SK-N-SH (cell line): ENCODE measurements at regions not wholly inside any gene's neighbourhood (a gene's known extent, or its start where the extent isn't known, plus 50 kb on each side); places are given as distances from the start of the nearest gene placed in this dataset.

Experiments
- CTCF ChIA-PET: fragments of 300-600, 350-600 bp; formaldehyde crosslinking; extraction: SDS; loops from one replicate; lab custom pipeline; 2021; lab: Yijun Ruan, JAX
- POLR2A ChIA-PET: fragments of 350-600 bp; sonication (Branson Sonifier 250); formaldehyde crosslinking; extraction: SDS; loops from one replicate; lab custom pipeline; 2020; ENCODE audit warnings: antibody characterized with exemption, inconsistent platforms; lab: Yijun Ruan, JAX
- DNase-seq: peaks from one replicate; pipeline ENCODE4 v3.0.0; 2012
- H2AFZ ChIP-seq: fragments of 200-600 bp; sonication (generic); 2 replicates; pipeline ENCODE4 v1.8.1; 2016; ENCODE audit warnings: antibody characterized with exemption, mild to moderate bottlenecking, low read depth
- H3F3A ChIP-seq: fragments of 200-600 bp; sonication (generic); replicated peaks from 2 replicates; pipeline ENCODE3; 2016; ENCODE audit warnings: antibody characterized with exemption, mild to moderate bottlenecking; ENCODE audit not compliant: insufficient read depth
- H3K27ac ChIP-seq, 2 experiments: fragments of 200-500 bp in 1 of 2; fragments of 200-600 bp in 1 of 2; sonication (Bioruptor generic) in 1 of 2; sonication (generic), shearing (Covaris generic) in 1 of 2; 2 replicates each; pipeline versions ENCODE4 v1.5.1 to v1.6.1; 2014 to 2016; ENCODE audit warnings: low read depth in 2 of 2, inconsistent platforms in 1 of 2, low read length in 1 of 2, mild to moderate bottlenecking in 1 of 2, mixed read lengths in 1 of 2
- H3K27me3 ChIP-seq: fragments of 200-600 bp; sonication (generic), shearing (Covaris generic); 2 replicates; pipeline ENCODE4 v1.6.1; 2016; ENCODE audit warnings: mixed run types; ENCODE audit not compliant: insufficient read depth
- H3K36me3 ChIP-seq, 2 experiments: fragments of 200-500 bp in 1 of 2; fragments of 200-600 bp in 1 of 2; sonication (Bioruptor generic) in 1 of 2; sonication (generic) in 1 of 2; replicated peaks in 1 of 2; 2 replicates each; pipeline versions ENCODE3 to v1.5.1; 2014 to 2016; ENCODE audit warnings: low read length in 1 of 2, mild to moderate bottlenecking in 1 of 2; ENCODE audit not compliant: insufficient read depth in 2 of 2, control insufficient read depth in 1 of 2
- H3K4me1 ChIP-seq, 2 experiments: fragments of 200-500 bp in 1 of 2; fragments of 200-600 bp in 1 of 2; sonication (Bioruptor generic) in 1 of 2; sonication (generic), shearing (Covaris generic) in 1 of 2; 2 replicates each; pipeline versions ENCODE4 v1.5.1 to v1.6.1; 2014 to 2016; ENCODE audit warnings: low read depth in 1 of 2, low read length in 1 of 2, mixed run types in 1 of 2; ENCODE audit not compliant: insufficient read depth in 2 of 2, control insufficient read depth in 1 of 2
- H3K4me2 ChIP-seq: fragments of 200-600 bp; sonication (generic), shearing (Covaris generic); 2 replicates; pipeline ENCODE4 v1.6.1; 2017; ENCODE audit warnings: mixed run types
- H3K4me3 ChIP-seq, 2 experiments: fragments of 200-500 bp in 1 of 2; fragments of 200-600 bp in 1 of 2; sonication (Bioruptor generic) in 1 of 2; sonication (generic), shearing (Covaris generic) in 1 of 2; 2 replicates each; pipeline versions ENCODE4 v1.5.1 to v1.8.1; 2014 to 2016; ENCODE audit warnings: low read depth in 2 of 2, inconsistent platforms in 1 of 2, low read length in 1 of 2, mild to moderate bottlenecking in 1 of 2, mixed read lengths in 1 of 2, moderate library complexity in 1 of 2
- H3K79me2 ChIP-seq: fragments of 200-600 bp; sonication (generic); 2 replicates; pipeline ENCODE4 v1.8.1; 2017; ENCODE audit warnings: mild to moderate bottlenecking; ENCODE audit not compliant: insufficient read depth
- H3K9ac ChIP-seq: fragments of 200-600 bp; sonication (generic); 2 replicates; pipeline ENCODE4 v1.6.1; 2017; ENCODE audit warnings: mixed run types
- H3K9me2 ChIP-seq: fragments of 200-600 bp; sonication (generic); 2 replicates; pipeline ENCODE4 v1.6.1; 2017; ENCODE audit warnings: mixed run types
- H3K9me3 ChIP-seq: fragments of 200-600 bp; sonication (generic); 2 replicates; pipeline ENCODE4 v1.6.1; 2017; ENCODE audit warnings: mixed run types, mild to moderate bottlenecking, moderate library complexity
- H4K20me1 ChIP-seq: fragments of 200-600 bp; sonication (generic); 2 replicates; pipeline ENCODE4 v1.6.1; 2017; ENCODE audit warnings: mild to moderate bottlenecking, mixed run types; ENCODE audit not compliant: insufficient read depth
- CHD2 ChIP-seq: fragments of 150-350 bp; IDR thresholded peaks from 2 replicates; pipeline ENCODE4 v1.6.1; 2018; ENCODE audit warnings: low read length; ENCODE audit not compliant: partially characterized antibody
- ELF1 ChIP-seq: IDR thresholded peaks from 2 replicates; pipeline ENCODE4 v1.4.0; 2012
- EP300 ChIP-seq, 2 experiments: IDR thresholded peaks; 2 replicates each; pipeline versions ENCODE4 v1.4.0 to v1.6.1; 2012; ENCODE audit warnings: borderline replicate concordance in 1 of 2, low read depth in 1 of 2, low read length in 1 of 2
- FOXJ3 ChIP-seq: sonication (generic); formaldehyde crosslinking; IDR thresholded peaks from 2 replicates; pipeline ENCODE4 v1.5.1; 2020; ENCODE audit warnings: mild to moderate bottlenecking, missing genetic modification reagents
- FOXM1 ChIP-seq: IDR thresholded peaks from 2 replicates; pipeline ENCODE4 v1.4.0; 2012; ENCODE audit warnings: low read depth, mild to moderate bottlenecking
- IRF3 ChIP-seq: fragments of 150-350 bp; IDR thresholded peaks from 2 replicates; pipeline ENCODE4 v1.6.1; 2016; ENCODE audit warnings: mild to moderate bottlenecking, low read depth, low read length
- JUND ChIP-seq: IDR thresholded peaks from 2 replicates; pipeline ENCODE4 v1.4.0; 2012
- MAX ChIP-seq: IDR thresholded peaks from 2 replicates; pipeline ENCODE4 v1.4.0; 2012; ENCODE audit warnings: low read depth
- NFIC ChIP-seq: IDR thresholded peaks from 2 replicates; pipeline ENCODE4 v1.4.0; 2012; ENCODE audit warnings: borderline replicate concordance
- NRF1 ChIP-seq: IDR thresholded peaks from 2 replicates; pipeline ENCODE4 v1.6.1; 2012; ENCODE audit warnings: low read depth, mild to moderate bottlenecking, low read length
- SMC3 ChIP-seq: IDR thresholded peaks from 2 replicates; pipeline ENCODE4 v1.6.1; 2012; ENCODE audit warnings: low read depth, low read length, improper control_type of control experiment
- TAF1 ChIP-seq: IDR thresholded peaks from 2 replicates; pipeline ENCODE4 v1.6.1; 2012; ENCODE audit warnings: low read depth, mild to moderate bottlenecking, low read length, moderate library complexity, borderline replicate concordance
- USF1 ChIP-seq: IDR thresholded peaks from 2 replicates; pipeline ENCODE4 v1.4.0; 2012; ENCODE audit warnings: low read depth, borderline replicate concordance
- USF2 ChIP-seq: fragments of 150-350 bp; IDR thresholded peaks from 2 replicates; pipeline ENCODE4 v1.6.1; 2017; ENCODE audit warnings: antibody characterized with exemption, low read length, low read depth, borderline replicate concordance
- YY1 ChIP-seq: IDR thresholded peaks from 2 replicates; pipeline ENCODE4 v1.4.0; 2012; ENCODE audit warnings: low read depth, mild to moderate bottlenecking
- ZBTB33 ChIP-seq: IDR thresholded peaks from 2 replicates; pipeline ENCODE4 v1.4.0; 2012; ENCODE audit warnings: low read depth, borderline replicate concordance
- WGBS: methylation state at CpG from one replicate; pipeline ENCODE4 v1.1.6; 2017; ENCODE audit warnings: low lambda C conversion rate; 5-methylcytosine and 5-hydroxymethylcytosine counted together

- ChIA-PET POLR2A (no interaction called here), CTCF (no interaction called here)
- no peak overlapping the region for H2AFZ ChIP-seq
- peaks cover 8% of the 10 kb centered on the region for H3F3A ChIP-seq
- no peaks in the 10 kb centered on the region for H4K20me1 ChIP-seq
- peak overlapping the region in 1 of 2 experiments; percentile 40; a peak in 2 of 4 replicates for H3K27ac ChIP-seq
- 42% methylated on average over 5 of the region's 5 CpGs for WGBS
- DNase-seq, result no peak
- H3K4me2 ChIP-seq, result no peak overlapping the region
- no peak for TF ChIP-seq IRF3
- no peak for TF ChIP-seq NRF1
- no peak for TF ChIP-seq ELF1
- TF ChIP-seq NFIC, result no peak
- TF ChIP-seq CHD2, result no peak
- no peak for TF ChIP-seq ZBTB33
- no peak for TF ChIP-seq SMC3
- TF ChIP-seq MAX, result no peak
- no peak for TF ChIP-seq USF1
- no peak for TF ChIP-seq JUND
- no peak for TF ChIP-seq FOXJ3
- no peak for TF ChIP-seq USF2
- no peak for TF ChIP-seq YY1
- no peak for TF ChIP-seq FOXM1
- TF ChIP-seq TAF1, result no peak
- TF ChIP-seq EP300 (IDR thresholded peaks at IDR 0.05; ENCODE audit: borderline replicate concordance in 1 of 2, low read depth in 1 of 2, low read length in 1 of 2), result no peak
- H3K36me3 ChIP-seq, result no peaks in the 10 kb centered on the region
- no peak overlapping the region for H3K9ac ChIP-seq
- H3K9me3 ChIP-seq, result peaks cover 4% of the 10 kb centered on the region; the same call in 1 of the 2 replicates
- no peaks in the 10 kb centered on the region for H3K27me3 ChIP-seq
- H3K9me2 ChIP-seq, result no peaks in the 10 kb centered on the region
- H3K4me1 ChIP-seq, result peaks cover under 1 to 6% of the 10 kb centered on the region in 2 experiments; a peak in 2 of 4 replicates
- H3K79me2 ChIP-seq, result no peaks in the 10 kb centered on the region
- no peak overlapping the region for H3K4me3 ChIP-seq
Observed at GRCh38 chr18:10234281-10234680, 220.2 kb upstream of the APCDD1 start.
